Esophagus muscularis mucosa (tissue), 4 donors: ENCODE measurements at regions not wholly inside any gene's neighbourhood (a gene's known extent, or its start where the extent isn't known, plus 50 kb on each side); places are given as distances from the start of the nearest gene placed in this dataset.

Experiments
- DNase-seq: peaks from one replicate; pipeline ENCODE4 v3.0.0-alpha.2; 2017; ENCODE audit errors: extremely low spot score
- H3K27ac ChIP-seq, 4 donors: fragments of 200-600 bp; sonication (generic); replicated peaks in 1 of 4; 1 replicate in 3 of 4; 2 replicates in 1 of 4; pipeline ENCODE4 v1.5.1; 2016 to 2019; ENCODE audit warnings: mild to moderate bottlenecking in 1 of 4
- H3K27me3 ChIP-seq, 4 donors: fragments of 200-600 bp; sonication (generic); one replicate each; pipeline versions ENCODE4 v1.5.1 to v1.6.0; 2016 to 2019
- H3K36me3 ChIP-seq, 4 donors: fragments of 200-600 bp; sonication (generic); one replicate each; pipeline ENCODE4 v1.5.1; 2016 to 2019
- H3K4me1 ChIP-seq, 4 donors: fragments of 200-600 bp; sonication (generic); one replicate each; pipeline ENCODE4 v1.5.1; 2016 to 2019
- H3K4me3 ChIP-seq, 4 donors: fragments of 200-600 bp; sonication (generic); 1 replicate in 2 of 4; 2 replicates in 2 of 4; pipeline ENCODE4 v1.5.1; 2016 to 2019; ENCODE audit warnings: mild to moderate bottlenecking in 4 of 4, moderate library complexity in 1 of 4
- H3K9me3 ChIP-seq, 4 donors: fragments of 200-600 bp; sonication (generic); 1 replicate in 3 of 4; 2 replicates in 1 of 4; pipeline ENCODE4 v1.5.1; 2016 to 2019
- CTCF ChIP-seq, 3 experiments: fragments of 200-600 bp in 2 of 3; fragments of 450-650 bp in 1 of 3; sonication (generic) in 2 of 3; IDR thresholded peaks; one replicate each; pipeline ENCODE4 v1.5.1; 2017 to 2019; ENCODE audit warnings: antibody characterized with exemption in 3 of 3, mild to moderate bottlenecking in 2 of 3, moderate library complexity in 1 of 3
- EP300 ChIP-seq: sonication (generic); formaldehyde crosslinking; IDR thresholded peaks from one replicate; pipeline ENCODE4 v1.6.1; 2017; ENCODE audit warnings: antibody characterized with exemption
- POLR2A ChIP-seq: fragments of 450-650 bp; IDR thresholded peaks from one replicate; pipeline ENCODE4 v1.6.1; 2017; ENCODE audit warnings: antibody characterized with exemption, moderate library complexity, mild to moderate bottlenecking, low read depth
- POLR2AphosphoS5 ChIP-seq, 2 donors: sonication (generic); formaldehyde crosslinking; IDR thresholded peaks; one replicate each; pipeline ENCODE4 v1.6.1; 2017; ENCODE audit warnings: antibody characterized with exemption in 2 of 2
- WGBS: methylation state at CpG from one replicate; pipeline ENCODE4 v1.1.5; 2018; 5-methylcytosine and 5-hydroxymethylcytosine counted together
- intact Hi-C: fragments of 100-400 bp; cut with DNase I; formaldehyde crosslinking; loops from one replicate; pipeline ENCODE4 v1.15.1; 2023

GRCh38 chr1:234871039-234871709, 257.5 kb downstream of the TOMM20 start:
- H3K27ac ChIP-seq = no peak overlapping the region
- H3K4me1 ChIP-seq = peaks cover 20 to 48% (median 30%) of the 10 kb centered on the region in 4 donors
- TF ChIP-seq POLR2AphosphoS5 (IDR thresholded peaks at IDR 0.05) (no peak), CTCF (IDR thresholded peaks at IDR 0.05) (no peak), POLR2A (no peak), EP300 (no peak)
- H3K9me3 ChIP-seq = no peaks in the 10 kb centered on the region
- no peak overlapping the region for H3K4me3 ChIP-seq
- H3K27me3 ChIP-seq = no peaks in the 10 kb centered on the region
- H3K36me3 ChIP-seq = no peaks in the 10 kb centered on the region
- WGBS = 86% methylated on average over 10 of the region's 10 CpGs
- no peak for DNase-seq
- intact Hi-C loops = no loop called here

- H3K4me1 ChIP-seq = peaks cover 18 to 48% (median 33%) of the 10 kb centered on the region in 4 donors
- no peaks in the 10 kb centered on the region for H3K27me3 ChIP-seq
- no peak overlapping the region for H3K4me3 ChIP-seq
- intact Hi-C loops = no loop called here
- H3K9me3 ChIP-seq = no peaks in the 10 kb centered on the region
- WGBS = 75% methylated on average over 8 of the region's 11 CpGs
- no peaks in the 10 kb centered on the region for H3K36me3 ChIP-seq
- TF ChIP-seq CTCF (IDR thresholded peaks at IDR 0.05) (no peak), EP300 (no peak), POLR2AphosphoS5 (IDR thresholded peaks at IDR 0.05) (no peak), POLR2A (no peak)
- no peak overlapping the region for H3K27ac ChIP-seq
- DNase-seq = no peak
Observed at GRCh38 chr1:234870020-234870981, 258.3 kb downstream of the TOMM20 start.

- no peak for TF ChIP-seq POLR2AphosphoS5 (IDR thresholded peaks at IDR 0.05)
- no peak for TF ChIP-seq CTCF (IDR thresholded peaks at IDR 0.05)
- no peak for TF ChIP-seq EP300
- no peak for TF ChIP-seq POLR2A
- no peaks in the 10 kb centered on the region for H3K36me3 ChIP-seq
- DNase-seq = no peak
- no peaks in the 10 kb centered on the region for H3K9me3 ChIP-seq
- 87% methylated on average over 16 of the region's 16 CpGs for WGBS
- H3K4me3 ChIP-seq = no peak overlapping the region
- H3K27me3 ChIP-seq = no peaks in the 10 kb centered on the region
- no peak overlapping the region for H3K27ac ChIP-seq
- peaks cover 18 to 48% (median 33%) of the 10 kb centered on the region in 4 donors for H3K4me1 ChIP-seq
- intact Hi-C loops = no loop called here
Observed at GRCh38 chr1:234869182-234870019, 259.2 kb downstream of the TOMM20 start.

- intact Hi-C loops = no loop called here
- Histone ChIP-seq H3K4me1 (peaks cover 22 to 56% (median 41%) of the 10 kb centered on the region in 4 donors), H3K27ac (peak overlapping the region in 1 of 4 donors; percentile 65), H3K27me3 (no peaks in the 10 kb centered on the region), H3K36me3 (no peaks in the 10 kb centered on the region), H3K4me3 (no peak overlapping the region), H3K9me3 (no peaks in the 10 kb centered on the region)
- 99% methylated on average over 4 of the region's 6 CpGs for WGBS
- DNase-seq = no peak
- TF ChIP-seq POLR2AphosphoS5 (IDR thresholded peaks at IDR 0.05) = no peak
- no peak for TF ChIP-seq POLR2A
- TF ChIP-seq CTCF (IDR thresholded peaks at IDR 0.05) = no peak
- TF ChIP-seq EP300 = no peak
Observed at GRCh38 chr1:234868296-234869147, 258.5 kb upstream of the IRF2BP2 start.
